Caki2 (cell line): ENCODE measurements at regions not wholly inside any gene's neighbourhood (a gene's known extent, or its start where the extent isn't known, plus 50 kb on each side); places are given as distances from the start of the nearest gene placed in this dataset.
"Not testable (repeated sequence)": the region's sequence is repeated elsewhere in the genome, so short reads cannot be mapped to it uniquely, and the experiment has no call there.

Experiments
- DNase-seq: peaks from one replicate; pipeline ENCODE4 v3.0.0-alpha.2; 2015; ENCODE audit warnings: low read depth
- in situ Hi-C: cut with HindIII; loops from 2 replicates; pipeline ENCODE4 v1.10.0; 2016; ENCODE audit warnings: low sequenced_read_pairs, low pct_unique_long_range_greater_than_20kb, mixed read lengths

DNA sequence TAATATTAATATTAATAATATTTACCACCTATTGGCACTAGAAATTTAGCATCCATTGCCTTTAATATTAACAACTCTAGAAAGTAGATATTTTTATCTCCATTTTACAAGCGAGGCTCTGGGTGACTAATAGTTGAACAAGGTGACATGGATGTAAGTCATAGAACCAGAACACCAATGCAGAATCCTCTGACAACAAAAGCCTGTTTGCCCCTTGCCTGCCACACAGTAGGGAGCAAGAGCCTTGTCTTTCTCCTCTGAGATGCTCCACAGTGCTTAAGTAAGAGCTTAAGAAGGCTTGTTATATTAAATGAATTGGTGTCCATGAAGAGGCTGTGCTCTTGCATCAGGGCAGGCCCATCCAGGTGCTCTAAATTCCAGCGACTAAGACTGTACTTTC lies 51.2 kb upstream of the LBX1 start:
- in situ Hi-C loops, result no loop called here
- no peak for DNase-seq

DNA sequence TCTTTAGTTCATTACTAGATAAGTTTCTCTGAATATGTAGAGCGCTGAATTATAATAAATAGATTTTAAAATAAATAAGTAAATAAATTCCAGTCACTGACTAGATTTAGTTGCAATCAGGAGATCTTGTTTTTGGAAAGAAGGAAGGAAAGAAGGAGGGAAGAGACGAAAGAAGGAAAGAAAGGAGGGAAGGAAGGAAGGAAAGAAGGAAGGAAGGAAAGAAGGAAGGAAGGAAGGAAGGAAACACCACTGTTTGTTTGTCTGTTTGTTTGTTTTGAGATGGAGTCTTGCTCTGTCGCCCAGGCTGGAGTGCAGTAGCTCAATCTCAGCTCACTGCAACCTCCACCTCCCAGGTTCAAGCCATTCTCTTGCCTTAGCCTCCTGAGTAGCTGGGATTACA lies 51.7 kb upstream of the LBX1 start:
- DNase-seq, in situ Hi-C loops: not testable (repeated sequence)

DNA sequence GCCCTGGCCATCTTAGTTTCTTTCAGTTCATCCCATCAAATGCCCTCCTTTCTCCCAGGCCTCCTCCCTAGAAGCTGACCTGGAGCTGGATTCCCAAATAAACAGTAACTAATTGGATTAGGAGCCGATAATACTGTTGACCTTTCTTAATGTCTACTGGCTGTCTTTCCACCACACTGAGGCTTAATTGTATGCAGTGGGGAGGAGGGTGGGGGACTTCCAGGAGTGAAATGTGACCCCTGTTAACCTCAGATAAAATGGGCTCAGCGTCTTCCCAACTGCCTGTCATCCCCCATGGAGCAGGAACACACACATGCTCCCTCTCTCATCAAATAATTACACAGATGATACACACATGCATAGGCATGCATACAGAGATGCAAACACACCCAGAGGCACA lies 53.7 kb upstream of the LBX1 start:
- in situ Hi-C loops, result no loop called here
- DNase-seq, result no peak

DNA sequence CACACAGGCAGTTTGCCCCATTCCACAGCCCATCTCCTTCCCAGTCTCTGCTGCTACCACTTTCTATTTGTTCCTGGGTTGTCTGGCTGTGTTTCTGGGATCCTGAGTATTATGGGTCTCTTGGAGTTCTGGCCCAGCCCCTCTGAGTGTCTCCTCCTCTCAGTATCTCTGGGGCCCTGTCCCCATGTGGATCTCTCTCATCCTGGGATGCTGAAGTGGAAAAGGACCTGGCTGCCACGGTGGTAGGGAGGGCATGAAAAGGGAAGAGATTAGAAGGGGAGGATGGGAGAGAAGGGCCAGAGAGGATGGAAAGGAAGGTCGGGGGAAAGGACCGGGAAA lies 54.5 kb upstream of the LBX1 start:
- in situ Hi-C loops, result no loop called here
- no peak for DNase-seq

- in situ Hi-C loops, result no loop called here
These were observed 55.0 kb upstream of the LBX1 start for GRCh38 chr10:101284101-101284743.

GRCh38 chr10:101284744-101285463 lies 55.6 kb upstream of the LBX1 start:
- in situ Hi-C loops, result no loop called here
- DNase-seq, result no peak

More at GRCh38 chr10:101284101-101284743, 55.0 kb upstream of the LBX1 start:
- no peak for DNase-seq

DNA sequence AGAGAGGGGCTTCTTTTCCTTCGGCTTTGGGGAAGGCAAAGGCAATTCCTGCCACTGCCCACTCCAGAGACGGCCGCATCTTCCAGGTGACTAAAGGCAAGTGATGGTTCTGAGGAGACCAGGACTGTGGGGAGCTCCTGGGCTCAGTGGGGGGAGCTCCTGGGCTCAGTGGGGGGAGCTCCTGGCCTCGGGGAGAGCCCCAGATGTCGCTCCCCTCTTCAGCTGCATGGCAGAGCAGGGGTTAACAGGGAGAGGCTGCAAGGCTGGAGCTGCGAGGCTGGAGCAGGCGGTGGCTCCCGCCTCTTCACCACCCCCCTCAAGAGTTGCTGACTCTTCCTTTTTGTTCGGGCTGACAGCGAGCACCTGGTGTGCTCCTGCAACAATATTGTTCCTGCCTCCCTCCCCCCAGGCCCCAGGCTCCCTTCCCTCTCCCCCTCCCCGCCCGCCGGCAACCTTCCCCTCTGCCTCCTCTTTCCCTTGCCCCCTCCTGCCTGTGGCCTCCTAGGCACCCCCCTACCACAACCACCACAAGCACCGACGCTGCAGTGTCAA lies 56.3 kb upstream of the LBX1 start:
- DNase-seq, result no peak
- in situ Hi-C loops, result no loop called here

GRCh38 chr10:101286248-101287046 lies 57.2 kb upstream of the LBX1 start:
- DNase-seq, result no peak

DNA sequence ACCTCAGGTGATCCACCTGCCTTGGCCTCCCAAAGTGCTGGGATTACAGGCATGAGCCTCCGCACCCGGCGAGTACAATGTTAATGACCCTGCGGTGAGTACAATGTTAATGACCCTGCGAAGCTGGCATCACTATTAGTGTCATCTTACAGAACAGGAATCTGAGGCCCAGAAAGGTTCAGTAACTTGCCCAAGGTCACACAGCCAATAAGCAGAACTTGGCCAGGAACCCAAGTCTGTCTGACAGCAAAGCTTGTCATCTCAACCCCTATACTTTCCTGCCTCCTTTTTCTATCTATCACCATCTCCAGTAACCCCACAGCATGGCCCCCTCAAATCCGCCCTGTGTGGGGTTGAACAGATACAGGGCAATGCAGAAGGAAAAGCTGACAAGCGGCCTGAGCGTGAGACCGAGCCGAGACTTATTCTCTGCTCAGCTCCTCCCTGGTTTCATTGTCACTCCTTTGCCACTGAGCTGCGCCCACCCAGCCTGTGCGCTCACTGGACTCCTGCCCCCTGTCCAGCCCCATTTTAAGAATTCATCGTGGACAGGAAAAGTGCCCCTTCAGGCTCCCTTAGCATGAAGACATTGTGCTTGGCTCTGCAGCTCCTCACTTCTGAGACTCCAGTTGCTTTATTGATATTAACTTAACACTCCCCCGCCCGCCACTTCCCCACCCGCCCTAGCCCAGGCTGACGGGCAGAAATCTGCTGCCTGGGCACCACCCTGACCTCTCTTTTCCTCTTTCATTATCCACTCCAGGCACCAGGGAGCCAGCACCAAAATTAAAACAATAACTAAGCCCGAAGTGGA lies 58.1 kb upstream of the LBX1 start:
- in situ Hi-C loops, result no loop called here
- no peak for DNase-seq

More at GRCh38 chr10:101286248-101287046, 57.2 kb upstream of the LBX1 start:
- in situ Hi-C loops, result no loop called here

DNA sequence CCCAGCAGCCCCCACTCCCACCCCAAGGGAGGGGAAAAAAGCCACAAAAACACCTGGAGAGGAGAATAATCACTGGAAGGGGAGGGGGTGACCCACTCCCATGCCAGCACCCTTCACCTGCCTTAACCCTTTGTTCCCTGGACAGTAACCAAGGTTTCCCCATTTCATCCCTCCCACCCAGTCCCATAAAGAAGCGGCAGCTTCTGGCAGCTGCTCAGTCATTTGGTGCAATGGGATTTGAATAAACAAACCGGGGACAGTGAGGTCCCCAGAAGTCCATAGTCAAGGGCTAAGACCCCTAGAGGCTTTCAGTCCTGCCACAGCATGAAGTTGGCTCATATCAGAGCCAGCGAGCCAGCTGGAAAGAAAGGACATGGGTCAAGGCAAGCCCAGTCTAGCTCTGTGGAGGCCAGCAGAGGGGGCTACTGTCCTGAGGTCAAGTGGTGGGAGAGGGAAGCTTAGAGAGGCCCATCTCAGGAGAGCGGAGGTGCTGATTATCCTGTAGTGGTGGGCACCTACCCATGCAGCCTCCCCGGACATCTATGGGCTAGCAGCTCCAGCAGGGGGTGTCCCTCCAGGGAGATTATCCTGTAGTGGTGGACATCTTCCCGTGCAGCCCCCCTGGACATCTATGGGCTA lies 58.9 kb upstream of the LBX1 start:
- in situ Hi-C loops, result no loop called here
- no peak for DNase-seq

GRCh38 chr10:101289541-101289940 lies 60.3 kb upstream of the LBX1 start:
- DNase-seq, result no peak
- in situ Hi-C loops, result no loop called here

DNA sequence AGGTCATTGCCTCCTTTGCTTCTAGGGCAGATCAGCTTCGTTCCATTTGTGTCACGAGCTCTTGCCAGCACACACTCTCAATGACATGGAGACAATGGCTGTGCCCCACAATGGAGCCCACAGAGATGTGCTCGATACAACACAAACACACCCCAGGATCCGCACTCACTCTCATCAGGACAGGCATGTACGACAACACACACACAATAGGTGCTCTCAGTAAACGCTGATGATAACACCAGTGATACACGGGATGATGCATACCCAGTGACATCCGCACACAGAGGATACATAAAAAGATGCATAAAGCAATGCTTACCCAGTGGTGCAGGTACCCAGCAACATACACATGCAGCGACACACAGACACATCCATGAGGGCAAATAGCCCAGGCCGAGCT lies 61.2 kb upstream of the LBX1 start:
- no peak for DNase-seq
- in situ Hi-C loops, result no loop called here

- no peak for DNase-seq
- in situ Hi-C loops, result no loop called here
These were observed 61.6 kb upstream of the LBX1 start for GRCh38 chr10:101290881-101291280.

DNA sequence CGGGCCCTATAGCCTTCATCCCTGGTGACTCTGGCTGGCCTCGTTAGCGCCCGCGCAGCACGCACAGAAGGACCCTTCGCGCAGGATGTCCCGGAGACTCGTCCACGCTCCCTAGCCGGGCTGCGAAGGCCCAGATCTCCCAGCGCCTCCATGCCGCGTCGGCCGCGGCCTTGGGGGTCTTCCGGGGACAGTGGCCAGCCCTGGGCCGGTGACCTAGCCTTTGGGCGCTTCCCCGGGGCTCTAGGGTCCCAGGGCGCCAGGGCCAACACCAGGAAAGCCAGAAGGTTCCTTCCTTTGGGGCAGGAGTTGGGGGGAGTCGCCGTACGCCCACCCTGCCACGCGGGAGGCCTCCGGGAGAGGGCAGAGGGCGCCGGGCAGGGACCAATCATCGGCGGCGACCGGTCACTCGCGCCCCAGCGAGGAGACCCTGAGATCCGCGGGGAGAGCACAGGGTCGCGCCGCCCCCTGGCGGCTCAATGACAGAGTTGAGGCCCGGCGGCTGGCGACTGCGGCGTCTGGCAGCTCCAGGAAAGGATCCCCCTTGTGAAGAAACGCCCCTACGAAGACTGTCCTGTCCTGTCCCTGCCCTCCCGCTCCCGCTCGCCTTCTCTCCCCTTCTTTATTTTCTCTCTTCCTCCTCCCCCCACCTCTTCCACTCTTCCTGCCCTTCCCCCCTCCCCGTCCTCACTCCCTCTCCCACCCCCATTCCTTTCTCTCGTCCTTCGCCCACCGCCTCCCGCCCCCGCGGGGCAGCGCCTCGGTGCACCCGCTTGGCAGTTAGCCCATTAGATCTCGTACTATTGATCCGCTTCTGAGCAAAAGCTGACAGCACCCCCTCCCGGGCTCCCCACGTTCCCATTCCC lies 62.3 kb upstream of the LBX1 start:
- DNase-seq, result peak; percentile 30
- in situ Hi-C loops, result no loop called here

DNA sequence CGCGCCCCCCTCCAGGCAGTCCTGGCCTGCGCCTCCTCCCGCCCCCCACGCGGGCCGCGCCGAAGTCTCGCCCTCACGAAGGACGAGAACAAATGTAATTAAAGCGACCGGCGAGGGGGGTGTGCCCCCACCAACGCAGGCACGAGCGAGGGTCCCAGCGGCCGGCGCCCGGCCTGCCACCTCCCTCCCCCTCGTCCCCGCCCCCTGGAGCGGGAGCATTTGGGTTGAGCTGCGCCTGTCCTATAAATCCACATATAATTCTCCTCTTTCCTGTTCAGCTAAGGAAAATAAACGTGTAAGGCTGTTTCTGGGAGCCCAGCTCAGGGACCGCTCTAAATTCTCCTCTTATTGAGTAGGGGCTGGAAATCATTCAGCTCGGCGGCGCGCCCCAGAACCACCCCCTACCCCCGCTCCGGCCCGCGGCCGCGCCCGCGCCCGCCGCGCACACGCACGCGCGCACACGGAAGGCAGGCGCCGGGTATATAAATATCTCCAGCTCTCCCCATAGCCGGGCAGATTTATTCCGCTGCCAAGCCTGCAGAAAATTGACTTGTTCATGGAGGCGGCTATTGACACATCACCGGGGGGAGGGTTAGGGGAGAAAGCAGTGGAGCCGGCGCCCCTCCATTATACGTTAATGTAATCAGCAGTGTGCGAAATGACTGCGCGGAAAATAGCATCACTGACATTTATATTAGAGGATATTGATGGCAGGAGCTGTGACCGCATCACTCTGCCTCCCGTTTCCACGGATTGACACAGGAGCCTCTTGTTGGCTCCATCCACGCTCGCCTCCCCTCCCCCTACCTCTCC lies 61.6 kb upstream of the BTRC start:
- DNase-seq, result no peak
- in situ Hi-C loops, result no loop called here

GRCh38 chr10:101293007-101293723 lies 60.8 kb upstream of the BTRC start:
- no peak for DNase-seq
- in situ Hi-C loops, result no loop called here
